ENCODE measurements at regions not wholly inside any gene's neighbourhood (a gene's known extent, or its start where the extent isn't known, plus 50 kb on each side); places are given as distances from the start of the nearest gene placed in this dataset.

- TF ChIP-seq CTCF (IDR thresholded peaks at IDR 0.05): no peak
- no peak for TF ChIP-seq POLR2A (IDR thresholded peaks at IDR 0.05)
Observed at GRCh38 chr2:133848111-133848649, 279.9 kb upstream of the NCKAP5 start.

All from right lobe of liver (tissue), 4 donors.